SHP77 treated with DMSO at 0.1 percent for 48 hours (cell line): ENCODE measurements at regions not wholly inside any gene's neighbourhood (a gene's known extent, or its start where the extent isn't known, plus 50 kb on each side); places are given as distances from the start of the nearest gene placed in this dataset.

ENCODE experiments used
- DNase-seq: peaks from one replicate; lab custom pipeline; 2025; lab: John Stamatoyannopoulos, UW

DNA sequence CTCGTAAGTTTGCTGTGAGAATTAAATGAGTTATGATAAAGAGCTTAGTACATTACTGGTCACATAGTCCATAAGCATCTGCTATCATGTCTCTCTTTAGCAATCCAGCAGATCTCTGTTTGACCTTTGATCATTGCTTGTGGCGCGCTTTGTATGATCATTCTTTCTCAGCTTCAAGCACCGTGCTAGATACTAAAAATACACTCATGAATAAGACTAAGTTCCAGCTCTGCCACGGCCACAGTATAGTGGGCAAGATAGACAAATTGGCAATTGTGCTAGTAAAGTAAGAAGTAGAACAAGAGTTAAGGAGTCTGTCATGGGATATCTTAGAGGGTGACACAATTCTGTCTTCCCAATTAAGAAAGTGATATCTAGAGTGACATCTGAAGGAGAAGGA is 75.2 kb upstream of the ADGRF1 start:
- DNase-seq, result no peak

GRCh38 chr6:47116606-47117005 is 74.5 kb upstream of the ADGRF1 start:
- DNase-seq, result no peak

DNA sequence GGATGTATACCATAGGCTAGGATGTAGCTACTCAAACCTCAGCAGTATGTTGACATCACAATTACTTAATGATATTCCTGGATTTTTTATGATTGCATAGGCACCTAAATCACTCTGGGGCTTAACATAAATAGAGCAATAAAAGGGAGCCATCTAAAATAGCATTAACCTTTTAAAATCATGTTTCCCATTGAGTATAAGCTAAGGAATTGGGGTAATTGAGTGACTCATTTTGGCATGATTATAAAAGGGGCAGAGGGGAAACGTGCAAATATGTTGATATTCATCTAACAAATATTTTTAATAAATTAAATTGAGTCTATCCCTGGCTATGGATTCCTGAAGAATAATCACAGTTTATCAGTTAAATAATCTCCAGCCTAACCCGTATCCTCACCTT is 74.0 kb upstream of the ADGRF1 start:
- no peak for DNase-seq

DNA sequence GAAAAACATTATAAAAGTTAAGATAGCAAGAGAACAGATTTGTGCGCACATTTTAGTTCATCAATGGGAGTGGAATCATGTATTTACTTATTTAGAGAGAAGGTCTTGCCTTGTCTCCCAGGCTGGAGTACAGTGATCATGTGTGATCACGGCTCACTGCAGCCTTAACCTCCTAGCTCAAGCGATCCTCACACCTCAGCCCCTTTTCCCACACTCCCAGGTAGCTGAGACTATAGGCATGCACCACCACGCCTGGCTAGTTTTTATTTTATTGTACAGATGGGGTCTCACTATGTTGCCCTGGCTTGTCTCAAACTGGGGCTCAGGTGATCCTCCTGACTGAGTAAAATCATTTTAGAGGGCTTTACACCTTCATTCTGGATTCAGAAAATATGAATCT is 72.3 kb upstream of the ADGRF1 start:
- no peak for DNase-seq

GRCh38 chr6:47112317-47112716 is 70.2 kb upstream of the ADGRF1 start:
- DNase-seq, result no peak

- DNase-seq, result no peak
Observed at GRCh38 chr6:47111685-47112084, 69.6 kb upstream of the ADGRF1 start.

DNA sequence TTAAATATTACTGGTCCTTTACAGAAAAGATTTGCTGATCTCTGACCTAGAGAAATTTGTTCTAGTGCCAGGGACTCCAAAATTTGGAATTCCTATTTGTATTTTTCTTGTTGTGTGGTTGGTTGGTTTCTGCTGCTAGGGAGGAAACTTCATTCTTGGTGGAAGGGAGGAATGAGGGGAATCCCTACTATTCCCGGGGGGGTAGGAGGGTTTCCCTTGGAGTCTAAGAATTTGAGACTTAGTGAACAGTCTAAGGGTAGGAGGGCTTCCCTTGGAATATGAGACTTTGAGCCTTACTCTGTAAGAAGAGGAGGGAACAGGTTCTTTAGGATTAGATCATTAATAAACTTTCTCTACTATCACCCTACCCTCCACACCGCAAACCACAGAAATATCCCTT is 67.1 kb upstream of the ADGRF1 start:
- DNase-seq, result no peak

- no peak for DNase-seq
Observed at GRCh38 chr6:47106721-47107197, 64.6 kb upstream of the ADGRF1 start.

- DNase-seq, result no peak
Observed at GRCh38 chr6:47106216-47106615, 64.1 kb upstream of the ADGRF1 start.

- no peak for DNase-seq
Observed at GRCh38 chr6:47105469-47106178, 63.5 kb upstream of the ADGRF1 start.

DNA sequence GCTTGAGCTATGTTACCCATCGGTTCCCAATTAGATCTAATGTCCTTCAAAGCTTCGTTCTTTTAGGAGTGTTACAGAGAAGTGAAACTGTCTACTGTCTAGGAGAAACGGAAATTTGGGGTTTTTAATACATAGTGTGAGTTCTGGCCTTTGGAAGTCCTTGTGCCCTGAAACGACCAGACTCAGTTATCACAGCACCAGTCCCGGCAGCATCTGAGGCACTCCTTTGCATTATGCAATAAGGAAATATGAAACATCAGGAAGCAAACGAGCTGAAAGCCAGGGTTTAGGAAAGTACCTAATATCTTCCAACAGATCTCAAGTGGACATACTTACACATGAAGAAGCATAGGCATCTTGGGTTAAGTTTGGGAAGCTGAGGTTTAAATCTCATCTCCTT is 61.8 kb upstream of the ADGRF1 start:
- no peak for DNase-seq

DNA sequence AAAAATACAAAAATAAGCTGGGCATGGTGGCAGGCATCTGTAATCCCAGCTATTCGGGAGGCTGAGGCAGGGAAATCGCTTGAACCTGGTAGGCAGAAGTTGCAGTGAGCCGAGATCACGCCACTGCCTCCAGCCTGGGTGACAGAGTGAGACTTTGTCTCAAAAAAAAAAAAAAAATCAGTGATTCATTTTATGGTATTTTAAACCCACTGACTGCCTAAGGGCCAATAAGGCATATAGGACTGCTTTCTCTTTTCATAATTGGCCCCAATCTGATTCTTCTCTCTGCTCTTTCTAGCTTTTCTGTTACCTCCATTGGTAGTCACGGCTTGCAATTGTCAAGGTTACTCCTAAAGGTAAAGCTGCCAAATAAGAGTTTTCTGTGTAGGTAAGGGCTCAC is 60.2 kb upstream of the ADGRF1 start:
- DNase-seq, result no peak

GRCh38 chr6:47098570-47098993 is 56.5 kb upstream of the ADGRF1 start:
- DNase-seq, result no peak

- peak; percentile 54 for DNase-seq
Observed at GRCh38 chr6:47097092-47097945, 55.2 kb upstream of the ADGRF1 start.

DNA sequence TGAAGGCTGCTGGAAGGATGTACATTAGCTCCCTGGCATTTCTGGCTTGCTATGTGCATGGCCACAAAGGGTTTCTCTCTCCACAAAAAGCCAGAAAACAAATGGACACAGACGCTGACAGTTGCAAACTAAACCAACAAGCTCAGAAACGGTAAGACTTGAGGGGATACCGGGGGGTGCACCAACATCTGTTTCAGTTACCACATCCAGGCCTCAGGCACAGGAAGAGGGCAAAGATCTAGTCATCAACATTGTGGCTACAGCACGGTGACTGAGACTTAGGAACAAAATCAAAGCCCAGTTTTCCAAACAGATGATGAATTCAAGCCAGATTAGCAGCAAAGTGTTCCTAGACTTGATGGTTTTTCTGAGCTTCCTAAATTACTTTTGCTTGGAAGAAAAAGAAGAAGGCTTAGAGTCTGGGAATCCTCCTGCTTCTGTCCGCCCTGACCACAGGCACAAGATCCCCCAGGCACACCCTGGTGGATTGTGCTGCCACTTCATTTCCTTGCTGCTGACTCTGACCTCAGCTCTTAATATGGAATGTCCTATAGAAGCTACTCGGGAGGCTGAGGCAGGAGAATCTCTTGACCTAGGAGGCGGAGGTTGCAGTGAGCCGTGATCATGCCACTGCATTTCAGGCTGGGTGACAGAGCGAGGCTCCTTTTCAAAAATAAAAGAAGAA is 54.2 kb upstream of the ADGRF1 start:
- no peak for DNase-seq

DNA sequence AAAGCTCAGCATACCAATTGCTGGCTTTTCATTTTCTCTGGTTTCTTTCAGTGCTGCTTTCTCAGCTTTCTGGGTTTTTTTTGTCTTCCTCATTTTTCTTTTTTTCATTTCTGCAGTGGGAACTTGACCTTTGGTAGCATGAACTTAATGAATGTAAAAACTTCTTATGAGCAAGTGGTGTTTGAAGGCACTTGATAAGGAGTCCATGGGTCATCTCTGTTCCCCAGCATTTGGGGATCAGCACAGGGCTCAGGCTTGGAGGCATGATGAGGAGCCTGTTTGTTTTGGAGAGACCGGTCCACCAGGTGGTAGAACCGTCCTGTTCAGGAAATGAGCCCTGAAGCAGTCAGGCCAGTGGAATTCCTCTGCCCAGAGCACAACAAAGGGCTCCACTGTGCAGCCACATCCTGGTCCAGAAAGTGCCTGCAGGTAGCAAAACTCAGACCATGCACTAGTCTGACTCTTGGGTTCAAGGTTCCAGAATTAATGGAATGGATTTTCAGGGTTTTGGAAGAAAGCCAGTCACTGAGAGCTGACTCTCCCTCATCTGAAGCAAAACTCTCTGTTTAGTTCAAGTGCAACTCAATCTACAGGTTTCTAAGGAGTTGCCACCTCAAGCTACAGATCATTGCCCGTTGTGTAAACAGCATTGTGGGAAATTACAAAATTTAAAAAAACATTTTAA is 52.3 kb upstream of the ADGRF1 start:
- DNase-seq, result no peak

- no peak for DNase-seq
Observed at GRCh38 chr6:47093169-47093568, 51.0 kb upstream of the ADGRF1 start.

GRCh38 chr6:47091886-47092668 is 49.9 kb upstream of the ADGRF1 start:
- DNase-seq, result no peak
